GM12878 (cell line): ENCODE measurements at regions not wholly inside any gene's neighbourhood (a gene's known extent, or its start where the extent isn't known, plus 50 kb on each side); places are given as distances from the start of the nearest gene placed in this dataset.

Experiments used
- ATAC-seq: fragments of 200-7000 bp; cut with Tn5 transposase; 3 replicates; pipeline ENCODE4 v1.9.1; 2020; ENCODE audit warnings: mild to moderate bottlenecking, moderate library complexity
- BruUV-seq: library from RNA; stranded (reverse); fragments of 400-500 nt; replicated peaks from 2 replicates; lab custom pipeline; 2021; lab: Mats Ljungman, UMichigan
- CTCF ChIA-PET: fragments of 300-600 bp; sonication (Branson Sonifier 250); formaldehyde crosslinking; extraction: SDS; loops from one replicate; lab custom pipeline; 2021; ENCODE audit warnings: inconsistent platforms; lab: Yijun Ruan, JAX
- POLR2A ChIA-PET: fragments of 350-600 bp; formaldehyde crosslinking; extraction: SDS; loops from one replicate; lab custom pipeline; 2021; ENCODE audit warnings: inconsistent platforms; lab: Charles Lee
- RAD21 ChIA-PET: fragments of 300-600 bp; sonication (Branson Sonifier 250); formaldehyde crosslinking; loops from one replicate; lab custom pipeline; 2023; ENCODE audit warnings: antibody characterized with exemption; ENCODE audit not compliant: unreplicated experiment; lab: Charles Lee
- SMC1A ChIA-PET: fragments of 300-600 bp; sonication (Branson Sonifier 250); formaldehyde crosslinking; loops from one replicate; lab custom pipeline; 2023; ENCODE audit not compliant: unreplicated experiment, uncharacterized antibody; lab: Charles Lee
- DNase-seq: peaks from one replicate; pipeline ENCODE4 v3.0.0-alpha.2; 2011; ENCODE audit warnings: low read depth, low spot score
- FAIRE-seq: peaks from 3 replicates; lab custom pipeline; 2011; peaks lifted over from hg19 to GRCh38; lab: Jason Lieb, UNC
- H2AFZ ChIP-seq: 2 replicates; pipeline ENCODE4 v1.6.0; 2011; ENCODE audit warnings: low read depth, low read length, control low read depth; ENCODE audit not compliant: control insufficient read depth
- H3K27ac ChIP-seq: 2 replicates; pipeline ENCODE4 v1.5.1; 2011; ENCODE audit warnings: control low read depth; ENCODE audit not compliant: control insufficient read depth, insufficient read depth
- H3K27me3 ChIP-seq, 2 experiments: replicated peaks in 1 of 2; 2 replicates each; pipeline versions ENCODE4 v1.6.0 to v1.6.1; 2011; ENCODE audit warnings: low read length in 1 of 2; ENCODE audit not compliant: control insufficient read depth in 2 of 2, insufficient read depth in 2 of 2
- H3K36me3 ChIP-seq, 2 experiments: 2 replicates each; pipeline ENCODE4 v1.5.1; 2011; ENCODE audit warnings: low read length in 1 of 2; ENCODE audit not compliant: control insufficient read depth in 2 of 2, insufficient read depth in 2 of 2
- H3K4me1 ChIP-seq: 2 replicates; pipeline ENCODE4 v1.6.1; 2011; ENCODE audit warnings: mild to moderate bottlenecking, low read length, moderate library complexity, mixed read lengths; ENCODE audit not compliant: control insufficient read depth, insufficient read depth
- H3K4me2 ChIP-seq: 2 replicates; pipeline ENCODE4 v1.6.0; 2011; ENCODE audit warnings: control low read depth; ENCODE audit not compliant: control insufficient read depth, insufficient read depth
- H3K4me3 ChIP-seq: fragments of 200-600 bp; sonication (generic); 2 replicates; pipeline ENCODE4 v1.5.1; 2016
- H3K79me2 ChIP-seq: 2 replicates; pipeline ENCODE4 v1.6.0; 2011; ENCODE audit warnings: low read length; ENCODE audit not compliant: control insufficient read depth, insufficient read depth
- H3K9ac ChIP-seq: 2 replicates; pipeline ENCODE4 v1.8.0; 2011; ENCODE audit warnings: low read length, control low read depth, mixed read lengths; ENCODE audit not compliant: control insufficient read depth, insufficient read depth
- H3K9me3 ChIP-seq: replicated peaks from 3 replicates; pipeline ENCODE4 v1.5.1; 2011; ENCODE audit warnings: mild to moderate bottlenecking, low read length; ENCODE audit not compliant: control insufficient read depth, insufficient read depth
- H4K20me1 ChIP-seq: 2 replicates; pipeline ENCODE4 v1.6.0; 2011; ENCODE audit not compliant: control insufficient read depth, insufficient read depth
- BRCA1 ChIP-seq: IDR thresholded peaks from 2 replicates; pipeline ENCODE4 v1.6.1; 2011; ENCODE audit warnings: low read depth, low read length, improper control_type of control experiment
- CHD1 ChIP-seq: IDR thresholded peaks from 2 replicates; pipeline ENCODE4 v1.6.1; 2012; ENCODE audit warnings: low read depth, low read length, improper control_type of control experiment
- CHD2 ChIP-seq: IDR thresholded peaks from 2 replicates; pipeline ENCODE4 v1.6.1; 2011; ENCODE audit warnings: low read depth, low read length, improper control_type of control experiment, borderline replicate concordance
- GABPA ChIP-seq: IDR thresholded peaks from 2 replicates; pipeline ENCODE4 v1.6.1; 2014; ENCODE audit warnings: antibody characterized with exemption, low read depth, mild to moderate bottlenecking, inconsistent platforms
- JUND ChIP-seq: IDR thresholded peaks from 2 replicates; pipeline ENCODE4 v1.6.1; 2012; ENCODE audit warnings: low read depth, mild to moderate bottlenecking, low read length, improper control_type of control experiment, moderate library complexity
- LARP7 ChIP-seq: fragments of 450-650 bp; IDR thresholded peaks from 2 replicates; pipeline ENCODE4 v1.6.1; 2017; ENCODE audit warnings: mild to moderate bottlenecking
- MTA3 ChIP-seq: IDR thresholded peaks from 2 replicates; pipeline ENCODE4 v1.6.1; 2012; ENCODE audit warnings: low read length, inconsistent platforms, borderline replicate concordance
- PAX5 ChIP-seq: IDR thresholded peaks from 2 replicates; pipeline ENCODE4 v1.6.1; 2011; ENCODE audit warnings: low read depth, low read length, borderline replicate concordance
- SREBF1 ChIP-seq: IDR thresholded peaks from 2 replicates; pipeline ENCODE4 v1.6.1; 2012; ENCODE audit warnings: mild to moderate bottlenecking, low read length
- SRF ChIP-seq, 2 experiments: IDR thresholded peaks; 2 replicates each; pipeline ENCODE4 v1.6.1; 2011; ENCODE audit warnings: low read depth in 2 of 2, low read length in 2 of 2, mild to moderate bottlenecking in 1 of 2, moderate library complexity in 1 of 2
- STAT1 ChIP-seq: fragments of 450-650 bp; conservative IDR thresholded peaks from 2 replicates; pipeline ENCODE4 v1.6.1; 2014; ENCODE audit warnings: antibody characterized with exemption, mild to moderate bottlenecking
- TCF3 ChIP-seq: IDR thresholded peaks from 2 replicates; pipeline ENCODE4 v1.6.1; 2012; ENCODE audit warnings: low read depth, mild to moderate bottlenecking, low read length, borderline replicate concordance; ENCODE audit not compliant: insufficient read depth
- ZNF217 ChIP-seq: fragments of 450-650 bp; IDR thresholded peaks from 2 replicates; pipeline ENCODE4 v1.6.1; 2017; ENCODE audit warnings: antibody characterized with exemption, mild to moderate bottlenecking
- WGBS: methylation state at CpG from one replicate; pipeline ENCODE4 v1.1.6; 2016; ENCODE audit warnings: low lambda C conversion rate; ENCODE audit not compliant: insufficient replicate concordance, insufficient coverage; ENCODE audit errors: missing lambda C conversion rate; 5-methylcytosine and 5-hydroxymethylcytosine counted together
- in situ Hi-C: fragments of 300-500 bp; cut with MboI; formaldehyde crosslinking; loops from 9 replicates; pipeline ENCODE4 v1.14.3; 2018; ENCODE audit warnings: mixed read lengths
- intact Hi-C: fragments of 100-400 bp; cut with micrococcal nuclease; formaldehyde crosslinking; loops from one replicate; pipeline ENCODE4 v1.14.2; 2022; ENCODE audit not compliant: unreplicated experiment
- TF ChIP-seq, protein P1 (sequence below), 3 experiments: IDR thresholded peaks in 2 of 3; conservative IDR thresholded peaks in 1 of 3; 2 replicates each; pipeline ENCODE4 v1.5.1; 2011; ENCODE audit warnings: low read depth in 3 of 3, low read length in 3 of 3, mild to moderate bottlenecking in 3 of 3, control low read depth in 2 of 3, moderate library complexity in 2 of 3, inconsistent platforms in 1 of 3, mixed read lengths in 1 of 3; ENCODE audit not compliant: control insufficient read depth in 2 of 3, insufficient read depth in 1 of 3; ENCODE audit errors: extremely low read depth in 1 of 3
- TF ChIP-seq, protein P2 (sequence below): fragments of 450-650 bp; IDR thresholded peaks from 2 replicates; pipeline ENCODE4 v1.6.1; 2017; ENCODE audit warnings: antibody characterized with exemption, mild to moderate bottlenecking, moderate library complexity
- TF ChIP-seq, protein P3 (sequence below): fragments of 150-350 bp; IDR thresholded peaks from 2 replicates; pipeline ENCODE4 v1.6.1; 2016; ENCODE audit warnings: low read depth, low read length
- TF ChIP-seq, protein P4 (sequence below): IDR thresholded peaks from 2 replicates; pipeline ENCODE4 v1.6.1; 2012; ENCODE audit warnings: low read depth, low read length, improper control_type of control experiment

DNA sequence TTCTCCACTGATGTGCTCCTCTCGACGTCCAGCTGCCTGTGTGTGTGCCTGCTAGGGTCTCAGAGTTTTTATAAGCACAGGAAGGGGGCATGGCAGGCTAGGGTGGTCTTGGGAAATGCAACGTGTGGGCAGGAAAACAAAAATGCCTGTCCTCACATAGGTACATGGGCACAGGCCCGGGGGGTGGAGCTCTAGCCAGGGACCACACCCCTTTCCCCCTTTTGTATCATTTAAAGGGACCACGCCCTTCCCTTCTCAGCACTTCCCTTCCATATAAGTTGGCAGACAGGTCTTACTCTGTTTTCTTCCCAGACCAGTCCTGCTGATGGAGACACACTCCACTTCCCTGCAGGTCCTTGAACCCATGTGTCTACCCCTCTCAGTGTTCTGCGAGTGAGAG, 645.0 kb downstream of the CBLN2 start:
- in situ Hi-C loops, result no loop called here
- H3K4me1 ChIP-seq, result no peaks in the 10 kb centered on the region
- no peaks in the 10 kb centered on the region for H4K20me1 ChIP-seq
- H3K27ac ChIP-seq, result no peak overlapping the region
- DNase-seq (no peak), FAIRE-seq (no peak), ATAC-seq (no peak)
- no peak overlapping the region for H3K4me2 ChIP-seq
- no peaks in the 10 kb centered on the region for H3K27me3 ChIP-seq
- WGBS, result 2% methylated on average over 5 of the region's 6 CpGs
- ChIA-PET CTCF (no interaction called here), POLR2A (no interaction called here), SMC1A (no interaction called here), RAD21 (no interaction called here)
- no peaks in the 10 kb centered on the region for H3K79me2 ChIP-seq
- H3K4me3 ChIP-seq, result no peak overlapping the region
- BruUV-seq, result no TSS peak
- no peaks in the 10 kb centered on the region for H3K36me3 ChIP-seq
- H2AFZ ChIP-seq, result no peak overlapping the region
- intact Hi-C loops, result no loop called here
- no peak overlapping the region for H3K9ac ChIP-seq
- no peaks in the 10 kb centered on the region; the same call in 2 of the 3 replicates for H3K9me3 ChIP-seq
- TF ChIP-seq PAX5 (no peak), ZNF217 (no peak), SRF (IDR thresholded peaks at IDR 0.05; ENCODE audit: low read depth in 2 of 2, low read length in 2 of 2) (no peak), BRCA1 (no peak), MTA3 (no peak), JUND (no peak), CHD1 (no peak), CHD2 (no peak), TCF3 (no peak), SREBF1 (no peak), STAT1 (no peak), GABPA (no peak), LARP7 (no peak)
- TF ChIP-seq, protein P1, sequence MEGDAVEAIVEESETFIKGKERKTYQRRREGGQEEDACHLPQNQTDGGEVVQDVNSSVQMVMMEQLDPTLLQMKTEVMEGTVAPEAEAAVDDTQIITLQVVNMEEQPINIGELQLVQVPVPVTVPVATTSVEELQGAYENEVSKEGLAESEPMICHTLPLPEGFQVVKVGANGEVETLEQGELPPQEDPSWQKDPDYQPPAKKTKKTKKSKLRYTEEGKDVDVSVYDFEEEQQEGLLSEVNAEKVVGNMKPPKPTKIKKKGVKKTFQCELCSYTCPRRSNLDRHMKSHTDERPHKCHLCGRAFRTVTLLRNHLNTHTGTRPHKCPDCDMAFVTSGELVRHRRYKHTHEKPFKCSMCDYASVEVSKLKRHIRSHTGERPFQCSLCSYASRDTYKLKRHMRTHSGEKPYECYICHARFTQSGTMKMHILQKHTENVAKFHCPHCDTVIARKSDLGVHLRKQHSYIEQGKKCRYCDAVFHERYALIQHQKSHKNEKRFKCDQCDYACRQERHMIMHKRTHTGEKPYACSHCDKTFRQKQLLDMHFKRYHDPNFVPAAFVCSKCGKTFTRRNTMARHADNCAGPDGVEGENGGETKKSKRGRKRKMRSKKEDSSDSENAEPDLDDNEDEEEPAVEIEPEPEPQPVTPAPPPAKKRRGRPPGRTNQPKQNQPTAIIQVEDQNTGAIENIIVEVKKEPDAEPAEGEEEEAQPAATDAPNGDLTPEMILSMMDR (IDR thresholded peaks at IDR 0.05 in 2 of 3, conservative IDR thresholded peaks at IDR 0.05 in 1 of 3; ENCODE audit: control insufficient read depth in 2 of 3, extremely low read depth in 1 of 3, insufficient read depth in 1 of 3, low read depth in 3 of 3, low read length in 3 of 3), result no peak
- TF ChIP-seq, protein P2, sequence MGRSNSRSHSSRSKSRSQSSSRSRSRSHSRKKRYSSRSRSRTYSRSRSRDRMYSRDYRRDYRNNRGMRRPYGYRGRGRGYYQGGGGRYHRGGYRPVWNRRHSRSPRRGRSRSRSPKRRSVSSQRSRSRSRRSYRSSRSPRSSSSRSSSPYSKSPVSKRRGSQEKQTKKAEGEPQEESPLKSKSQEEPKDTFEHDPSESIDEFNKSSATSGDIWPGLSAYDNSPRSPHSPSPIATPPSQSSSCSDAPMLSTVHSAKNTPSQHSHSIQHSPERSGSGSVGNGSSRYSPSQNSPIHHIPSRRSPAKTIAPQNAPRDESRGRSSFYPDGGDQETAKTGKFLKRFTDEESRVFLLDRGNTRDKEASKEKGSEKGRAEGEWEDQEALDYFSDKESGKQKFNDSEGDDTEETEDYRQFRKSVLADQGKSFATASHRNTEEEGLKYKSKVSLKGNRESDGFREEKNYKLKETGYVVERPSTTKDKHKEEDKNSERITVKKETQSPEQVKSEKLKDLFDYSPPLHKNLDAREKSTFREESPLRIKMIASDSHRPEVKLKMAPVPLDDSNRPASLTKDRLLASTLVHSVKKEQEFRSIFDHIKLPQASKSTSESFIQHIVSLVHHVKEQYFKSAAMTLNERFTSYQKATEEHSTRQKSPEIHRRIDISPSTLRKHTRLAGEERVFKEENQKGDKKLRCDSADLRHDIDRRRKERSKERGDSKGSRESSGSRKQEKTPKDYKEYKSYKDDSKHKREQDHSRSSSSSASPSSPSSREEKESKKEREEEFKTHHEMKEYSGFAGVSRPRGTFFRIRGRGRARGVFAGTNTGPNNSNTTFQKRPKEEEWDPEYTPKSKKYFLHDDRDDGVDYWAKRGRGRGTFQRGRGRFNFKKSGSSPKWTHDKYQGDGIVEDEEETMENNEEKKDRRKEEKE, result no peak
- TF ChIP-seq, protein P3, sequence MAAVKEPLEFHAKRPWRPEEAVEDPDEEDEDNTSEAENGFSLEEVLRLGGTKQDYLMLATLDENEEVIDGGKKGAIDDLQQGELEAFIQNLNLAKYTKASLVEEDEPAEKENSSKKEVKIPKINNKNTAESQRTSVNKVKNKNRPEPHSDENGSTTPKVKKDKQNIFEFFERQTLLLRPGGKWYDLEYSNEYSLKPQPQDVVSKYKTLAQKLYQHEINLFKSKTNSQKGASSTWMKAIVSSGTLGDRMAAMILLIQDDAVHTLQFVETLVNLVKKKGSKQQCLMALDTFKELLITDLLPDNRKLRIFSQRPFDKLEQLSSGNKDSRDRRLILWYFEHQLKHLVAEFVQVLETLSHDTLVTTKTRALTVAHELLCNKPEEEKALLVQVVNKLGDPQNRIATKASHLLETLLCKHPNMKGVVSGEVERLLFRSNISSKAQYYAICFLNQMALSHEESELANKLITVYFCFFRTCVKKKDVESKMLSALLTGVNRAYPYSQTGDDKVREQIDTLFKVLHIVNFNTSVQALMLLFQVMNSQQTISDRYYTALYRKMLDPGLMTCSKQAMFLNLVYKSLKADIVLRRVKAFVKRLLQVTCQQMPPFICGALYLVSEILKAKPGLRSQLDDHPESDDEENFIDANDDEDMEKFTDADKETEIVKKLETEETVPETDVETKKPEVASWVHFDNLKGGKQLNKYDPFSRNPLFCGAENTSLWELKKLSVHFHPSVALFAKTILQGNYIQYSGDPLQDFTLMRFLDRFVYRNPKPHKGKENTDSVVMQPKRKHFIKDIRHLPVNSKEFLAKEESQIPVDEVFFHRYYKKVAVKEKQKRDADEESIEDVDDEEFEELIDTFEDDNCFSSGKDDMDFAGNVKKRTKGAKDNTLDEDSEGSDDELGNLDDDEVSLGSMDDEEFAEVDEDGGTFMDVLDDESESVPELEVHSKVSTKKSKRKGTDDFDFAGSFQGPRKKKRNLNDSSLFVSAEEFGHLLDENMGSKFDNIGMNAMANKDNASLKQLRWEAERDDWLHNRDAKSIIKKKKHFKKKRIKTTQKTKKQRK, result no peak
- TF ChIP-seq, protein P4, sequence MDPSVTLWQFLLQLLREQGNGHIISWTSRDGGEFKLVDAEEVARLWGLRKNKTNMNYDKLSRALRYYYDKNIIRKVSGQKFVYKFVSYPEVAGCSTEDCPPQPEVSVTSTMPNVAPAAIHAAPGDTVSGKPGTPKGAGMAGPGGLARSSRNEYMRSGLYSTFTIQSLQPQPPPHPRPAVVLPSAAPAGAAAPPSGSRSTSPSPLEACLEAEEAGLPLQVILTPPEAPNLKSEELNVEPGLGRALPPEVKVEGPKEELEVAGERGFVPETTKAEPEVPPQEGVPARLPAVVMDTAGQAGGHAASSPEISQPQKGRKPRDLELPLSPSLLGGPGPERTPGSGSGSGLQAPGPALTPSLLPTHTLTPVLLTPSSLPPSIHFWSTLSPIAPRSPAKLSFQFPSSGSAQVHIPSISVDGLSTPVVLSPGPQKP, result no peak
